Effector memory CD4-positive, alpha-beta T cell (primary cell): ENCODE measurements at regions not wholly inside any gene's neighbourhood (a gene's known extent, or its start where the extent isn't known, plus 50 kb on each side); places are given as distances from the start of the nearest gene placed in this dataset.

Experiments used
- DNase-seq, 3 donors: peaks; one replicate each; pipeline ENCODE4 v3.0.0-alpha.2; 2020
- H3K27ac ChIP-seq: 2 replicates; pipeline ENCODE4 v1.7.0; 2013; ENCODE audit warnings: mild to moderate bottlenecking, low read length, moderate library complexity; ENCODE audit not compliant: insufficient read depth, poor library complexity, severe bottlenecking
- H3K27me3 ChIP-seq: replicated peaks from 2 replicates; pipeline ENCODE4 v1.7.0; 2013; ENCODE audit warnings: mild to moderate bottlenecking, low read length; ENCODE audit not compliant: insufficient read depth, control insufficient read depth, poor library complexity, severe bottlenecking
- H3K36me3 ChIP-seq: 2 replicates; pipeline ENCODE4 v1.7.0; 2013; ENCODE audit warnings: mild to moderate bottlenecking, low read length, moderate library complexity; ENCODE audit not compliant: control insufficient read depth, insufficient read depth
- H3K4me1 ChIP-seq: 2 replicates; pipeline ENCODE4 v1.7.0; 2013; ENCODE audit warnings: low read length, mild to moderate bottlenecking; ENCODE audit not compliant: control insufficient read depth, insufficient read depth, poor library complexity, severe bottlenecking
- H3K4me3 ChIP-seq: 2 replicates; pipeline ENCODE4 v1.7.0; 2013; ENCODE audit warnings: low read length, low read depth, mild to moderate bottlenecking; ENCODE audit not compliant: insufficient read depth, poor library complexity, severe bottlenecking
- H3K9me3 ChIP-seq: 2 replicates; pipeline ENCODE4 v1.7.0; 2013; ENCODE audit warnings: mild to moderate bottlenecking, low read length, moderate library complexity; ENCODE audit not compliant: control insufficient read depth

DNA sequence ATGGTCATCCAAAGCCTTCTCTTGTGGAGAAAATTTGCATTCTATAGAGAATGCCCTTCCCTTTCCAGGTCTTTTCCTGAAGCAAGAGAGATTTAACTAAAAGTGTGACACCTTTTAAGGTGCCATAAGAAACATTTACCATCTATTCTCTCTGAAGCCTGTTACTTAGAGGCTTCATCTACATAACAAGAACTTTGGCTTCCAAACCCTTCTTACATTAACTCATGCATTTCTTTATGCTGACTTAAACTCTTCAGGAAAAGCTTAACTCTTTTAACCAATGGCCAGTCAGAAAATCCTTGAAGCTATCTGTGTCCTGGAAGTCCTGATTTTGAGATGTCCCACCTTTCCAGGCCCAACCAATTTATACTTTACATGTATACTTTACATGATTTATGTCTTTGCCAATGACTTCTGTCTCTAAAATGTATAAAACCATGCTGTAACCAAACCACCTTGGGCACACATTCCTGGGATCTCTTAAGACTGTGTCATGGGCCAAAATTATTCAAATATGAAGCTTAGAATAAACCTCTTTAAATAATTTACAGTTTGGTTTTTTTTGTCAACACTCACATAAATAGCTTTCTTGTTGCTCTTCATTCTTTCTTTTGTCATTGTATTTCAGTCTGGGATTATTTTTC, 472.6 kb upstream of the NECTIN3 start:
- DNase-seq = no peak
- Histone ChIP-seq H3K4me1 (no peaks in the 10 kb centered on the region), H3K36me3 (no peaks in the 10 kb centered on the region), H3K27me3 (no peaks in the 10 kb centered on the region), H3K4me3 (no peak overlapping the region), H3K27ac (no peak overlapping the region), H3K9me3 (no peaks in the 10 kb centered on the region)

- H3K4me3 ChIP-seq = no peak overlapping the region
- no peaks in the 10 kb centered on the region for H3K36me3 ChIP-seq
- no peaks in the 10 kb centered on the region for H3K27me3 ChIP-seq
- no peak overlapping the region for H3K27ac ChIP-seq
- no peaks in the 10 kb centered on the region for H3K9me3 ChIP-seq
- no peaks in the 10 kb centered on the region for H3K4me1 ChIP-seq
- no peak for DNase-seq
Observed at GRCh38 chr3:110608566-110608965, 463.1 kb upstream of the NECTIN3 start.

DNA sequence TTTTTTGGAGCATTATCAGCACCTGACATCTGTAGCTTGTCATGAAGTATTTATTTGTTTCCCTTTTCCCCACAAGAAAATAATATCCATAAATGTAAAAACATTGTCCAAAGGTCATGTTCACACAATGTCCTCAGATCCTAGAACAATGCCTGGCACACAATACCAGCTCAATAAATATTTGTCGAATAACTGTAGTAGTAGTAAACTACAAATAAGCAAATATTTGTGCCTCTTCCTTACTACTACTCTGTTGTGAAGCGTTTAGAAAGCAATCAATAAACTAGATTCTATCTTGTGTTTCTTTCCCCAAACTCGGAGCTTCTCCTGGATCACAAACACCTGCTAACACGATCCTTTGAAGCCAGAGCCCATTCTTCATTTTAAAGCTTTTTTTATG, 459.6 kb upstream of the NECTIN3 start:
- no peaks in the 10 kb centered on the region for H3K36me3 ChIP-seq

DNA sequence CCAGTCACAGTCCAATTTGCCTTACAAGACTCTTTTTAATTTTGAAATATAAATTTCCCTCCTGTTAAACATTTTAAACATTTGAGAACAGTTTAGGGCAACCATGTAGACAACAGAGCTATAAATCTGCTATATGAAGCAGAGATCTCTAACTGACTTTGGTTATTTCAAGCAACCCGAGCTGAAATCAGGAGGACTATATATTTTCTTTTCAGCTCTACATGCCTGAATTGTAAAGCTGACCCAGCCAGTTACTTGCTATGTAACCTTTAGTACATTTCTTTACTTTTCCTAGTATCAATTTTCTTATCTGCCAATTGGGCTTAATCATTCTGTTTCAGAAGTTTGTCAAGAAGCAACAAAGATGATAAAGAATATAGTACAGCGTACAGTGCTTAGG, 457.4 kb upstream of the NECTIN3 start:
- Histone ChIP-seq H3K27me3 (no peaks in the 10 kb centered on the region), H3K9me3 (no peaks in the 10 kb centered on the region), H3K4me3 (no peak overlapping the region), H3K4me1 (no peaks in the 10 kb centered on the region), H3K36me3 (no peaks in the 10 kb centered on the region), H3K27ac (no peak overlapping the region)
- DNase-seq = no peak

More for the DNA sequence above, 459.6 kb upstream of the NECTIN3 start:
- Histone ChIP-seq H3K9me3 (no peaks in the 10 kb centered on the region), H3K27ac (no peak overlapping the region), H3K4me1 (no peaks in the 10 kb centered on the region), H3K27me3 (no peaks in the 10 kb centered on the region), H3K4me3 (no peak overlapping the region)
- DNase-seq = no peak

DNA sequence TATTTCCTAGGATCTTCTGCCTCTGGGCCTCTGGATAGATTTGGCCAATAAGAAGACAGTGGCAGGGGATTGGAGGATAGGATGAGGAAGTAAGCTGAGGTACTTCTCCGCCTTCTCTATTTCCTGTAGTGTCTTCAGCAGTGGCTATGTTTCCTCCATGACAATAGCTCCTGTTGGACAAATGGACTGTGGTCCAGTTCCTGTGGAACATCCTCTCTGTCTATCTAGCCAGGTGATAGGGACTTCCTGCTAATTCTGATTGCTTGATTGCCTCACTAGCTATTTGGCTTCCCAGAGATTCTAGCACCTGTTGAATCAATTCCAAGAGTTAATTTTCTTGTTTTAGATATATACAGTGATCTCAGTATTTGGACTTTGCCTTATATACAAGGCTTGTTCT, 456.2 kb upstream of the NECTIN3 start:
- H3K4me3 ChIP-seq = no peak overlapping the region
- H3K9me3 ChIP-seq = no peaks in the 10 kb centered on the region
- no peaks in the 10 kb centered on the region for H3K4me1 ChIP-seq
- no peak overlapping the region for H3K27ac ChIP-seq
- H3K36me3 ChIP-seq = no peaks in the 10 kb centered on the region
- no peak for DNase-seq
- H3K27me3 ChIP-seq = no peaks in the 10 kb centered on the region

DNA sequence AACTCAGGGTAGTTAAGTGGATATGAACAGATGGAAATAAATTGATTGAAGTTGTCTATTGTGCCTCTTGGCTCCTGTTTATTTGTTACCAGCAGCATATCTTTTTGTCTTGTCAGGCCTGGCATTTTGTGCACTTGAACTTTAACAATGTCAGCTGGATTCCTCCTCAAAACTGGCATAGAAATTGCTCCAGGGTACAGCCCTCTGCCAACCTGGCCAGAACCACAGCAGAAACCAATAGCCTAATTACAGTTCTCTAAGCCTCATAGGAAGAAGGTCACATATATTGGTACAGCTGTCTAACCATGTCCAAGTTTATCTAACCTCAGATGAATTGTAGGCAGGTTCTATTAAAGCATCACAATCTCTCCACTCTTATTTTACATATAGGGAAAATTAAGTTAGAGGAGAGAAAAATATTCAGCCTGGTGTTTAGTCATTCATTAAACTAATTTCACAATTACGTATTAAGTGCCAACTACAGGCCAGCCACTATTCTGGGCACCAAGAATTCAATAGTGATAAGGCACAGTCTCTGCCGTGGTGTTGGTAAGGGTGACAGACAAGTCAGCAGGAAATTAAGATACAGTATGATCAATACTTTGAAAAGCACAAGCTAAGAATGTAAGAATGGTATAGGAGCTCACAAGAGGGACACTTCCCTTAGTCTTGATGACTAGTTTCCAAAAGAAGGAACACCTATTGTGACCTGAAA, 452.9 kb upstream of the NECTIN3 start:
- Histone ChIP-seq H3K9me3 (no peaks in the 10 kb centered on the region), H3K36me3 (no peaks in the 10 kb centered on the region), H3K4me3 (no peak overlapping the region), H3K27me3 (no peaks in the 10 kb centered on the region), H3K27ac (no peak overlapping the region), H3K4me1 (no peaks in the 10 kb centered on the region)
- DNase-seq = no peak

GRCh38 chr3:110620118-110620517, 451.5 kb upstream of the NECTIN3 start:
- Histone ChIP-seq H3K9me3 (no peaks in the 10 kb centered on the region), H3K36me3 (no peaks in the 10 kb centered on the region), H3K27me3 (no peaks in the 10 kb centered on the region), H3K4me3 (no peak overlapping the region), H3K4me1 (no peaks in the 10 kb centered on the region), H3K27ac (no peak overlapping the region)
- no peak for DNase-seq

DNA sequence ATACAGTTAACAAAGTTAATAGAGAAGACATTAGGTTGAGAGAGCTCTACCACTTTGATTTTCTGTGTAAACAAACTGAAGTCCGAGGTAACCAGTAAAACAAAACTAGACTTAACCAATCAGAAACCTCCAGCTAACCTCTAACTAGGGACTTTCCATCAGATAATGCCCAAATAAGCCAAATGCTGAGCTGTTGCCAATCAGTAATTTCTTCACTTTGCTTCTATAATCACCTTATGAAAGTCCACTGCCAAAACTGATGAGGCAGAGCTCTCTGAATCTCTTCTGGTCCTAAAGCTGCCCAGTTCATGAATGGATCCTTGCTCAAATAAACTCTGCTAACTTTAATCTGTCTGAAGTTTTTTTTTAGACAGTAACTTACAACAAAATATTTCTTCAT, 448.0 kb upstream of the NECTIN3 start:
- H3K4me3 ChIP-seq = no peak overlapping the region
- H3K4me1 ChIP-seq = no peaks in the 10 kb centered on the region
- H3K36me3 ChIP-seq = no peaks in the 10 kb centered on the region
- no peaks in the 10 kb centered on the region for H3K9me3 ChIP-seq
- DNase-seq = no peak
- no peaks in the 10 kb centered on the region for H3K27me3 ChIP-seq
- H3K27ac ChIP-seq = no peak overlapping the region

GRCh38 chr3:110624576-110624975, 447.0 kb upstream of the NECTIN3 start:
- no peak for DNase-seq
- Histone ChIP-seq H3K27me3 (no peaks in the 10 kb centered on the region), H3K36me3 (no peaks in the 10 kb centered on the region), H3K9me3 (no peaks in the 10 kb centered on the region), H3K27ac (no peak overlapping the region), H3K4me1 (no peaks in the 10 kb centered on the region), H3K4me3 (no peak overlapping the region)

DNA sequence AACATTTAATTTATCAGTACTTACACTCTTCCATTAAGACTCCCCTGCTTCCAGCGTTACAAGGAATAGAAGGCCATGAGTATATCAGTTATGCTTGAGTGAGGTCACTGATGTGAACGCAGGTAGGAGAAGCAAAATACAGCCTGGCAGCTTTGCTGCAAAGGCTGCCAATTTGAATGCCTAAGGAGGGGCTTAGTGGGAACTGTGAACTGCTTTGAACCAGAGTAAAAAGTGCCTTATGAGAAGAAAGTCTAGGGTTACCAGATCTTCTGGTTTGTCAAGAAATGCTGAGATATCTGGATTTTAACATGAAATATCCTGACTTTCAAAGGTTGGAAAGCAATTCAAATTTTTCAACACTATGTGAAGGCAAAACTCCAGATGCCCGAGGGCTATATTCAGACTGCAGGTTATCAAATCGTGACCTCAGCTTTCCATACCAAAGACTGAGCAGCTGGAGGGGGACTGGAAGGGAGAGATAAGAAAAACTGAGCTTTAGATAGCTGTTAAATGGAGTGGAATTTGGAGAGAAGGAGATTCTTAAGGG, 446.3 kb upstream of the NECTIN3 start:
- H3K4me1 ChIP-seq = no peaks in the 10 kb centered on the region
- DNase-seq = no peak
- no peak overlapping the region for H3K4me3 ChIP-seq
- H3K27ac ChIP-seq = no peak overlapping the region
- no peaks in the 10 kb centered on the region for H3K36me3 ChIP-seq
- no peaks in the 10 kb centered on the region for H3K9me3 ChIP-seq
- no peaks in the 10 kb centered on the region for H3K27me3 ChIP-seq
